H9 (cell line): ENCODE measurements at regions not wholly inside any gene's neighbourhood (a gene's known extent, or its start where the extent isn't known, plus 50 kb on each side); places are given as distances from the start of the nearest gene placed in this dataset.

ENCODE experiments used
- DNase-seq: peaks from one replicate; pipeline ENCODE4 v3.0.0-alpha.2; 2017
- H2AFZ ChIP-seq: one replicate; pipeline ENCODE4 v1.6.1; 2013; ENCODE audit warnings: mild to moderate bottlenecking, low read length, control low read depth, moderate library complexity
- H2AK5ac ChIP-seq: 2 replicates; pipeline ENCODE4 v1.6.1; 2013; ENCODE audit warnings: low read length, control low read depth, mixed read lengths; ENCODE audit not compliant: insufficient read length
- H2BK120ac ChIP-seq: one replicate; pipeline ENCODE4 v1.6.1; 2013; ENCODE audit warnings: low read depth, mild to moderate bottlenecking, low read length, control low read depth, inconsistent platforms; ENCODE audit not compliant: poor library complexity, severe bottlenecking
- H2BK12ac ChIP-seq: 2 replicates; pipeline ENCODE4 v1.6.1; 2013; ENCODE audit warnings: low read length, control low read depth, mixed read lengths, low read depth; ENCODE audit not compliant: insufficient read length
- H2BK15ac ChIP-seq: 2 replicates; pipeline ENCODE4 v1.6.1; 2013; ENCODE audit warnings: low read depth, low read length, control low read depth
- H2BK20ac ChIP-seq: one replicate; pipeline ENCODE4 v1.6.1; 2013; ENCODE audit warnings: low read depth, mild to moderate bottlenecking, low read length, control low read depth, inconsistent platforms; ENCODE audit not compliant: poor library complexity, severe bottlenecking
- H2BK5ac ChIP-seq: 2 replicates; pipeline ENCODE4 v1.6.1; 2013; ENCODE audit warnings: low read length, control low read depth, mixed read lengths; ENCODE audit not compliant: insufficient read length
- H3K14ac ChIP-seq: 2 replicates; pipeline ENCODE4 v1.6.1; 2013; ENCODE audit warnings: low read length, control low read depth; ENCODE audit not compliant: insufficient read depth
- H3K18ac ChIP-seq: 2 replicates; pipeline ENCODE4 v1.6.1; 2013; ENCODE audit warnings: low read depth, mild to moderate bottlenecking, mixed read lengths, low read length, control low read depth; ENCODE audit not compliant: insufficient read length
- H3K23ac ChIP-seq: 2 replicates; pipeline ENCODE4 v1.6.1; 2013; ENCODE audit warnings: low read length, control low read depth, mixed read lengths, low read depth; ENCODE audit not compliant: insufficient read length
- H3K23me2 ChIP-seq: 2 replicates; pipeline ENCODE4 v1.6.1; 2013; ENCODE audit warnings: low read depth, mild to moderate bottlenecking, mixed read lengths, low read length, control low read depth; ENCODE audit not compliant: insufficient read length, poor library complexity, severe bottlenecking
- H3K27ac ChIP-seq: 2 replicates; pipeline ENCODE4 v1.5.1; 2013; ENCODE audit warnings: low read length, control low read depth, mixed read lengths, low read depth; ENCODE audit not compliant: insufficient read length
- H3K27me3 ChIP-seq: 2 replicates; pipeline ENCODE4 v1.6.1; 2013; ENCODE audit warnings: low read length, control low read depth, inconsistent platforms; ENCODE audit not compliant: insufficient read depth
- H3K4ac ChIP-seq: 2 replicates; pipeline ENCODE4 v1.6.1; 2013; ENCODE audit warnings: low read depth, mild to moderate bottlenecking, control low read depth, inconsistent platforms, low read length, moderate library complexity
- H3K4me1 ChIP-seq: 2 replicates; pipeline ENCODE4 v1.6.1; 2013; ENCODE audit warnings: low read length, control low read depth, inconsistent platforms; ENCODE audit not compliant: insufficient read depth
- H3K4me2 ChIP-seq: 2 replicates; pipeline ENCODE4 v1.6.1; 2013; ENCODE audit warnings: low read length, control low read depth, mixed read lengths; ENCODE audit not compliant: insufficient read length, insufficient read depth
- H3K56ac ChIP-seq: 2 replicates; pipeline ENCODE4 v1.6.1; 2013; ENCODE audit warnings: low read depth, mild to moderate bottlenecking, mixed read lengths, low read length, control low read depth; ENCODE audit not compliant: insufficient read length
- H3K79me1 ChIP-seq: 2 replicates; pipeline ENCODE4 v1.6.1; 2013; ENCODE audit warnings: low read depth, mild to moderate bottlenecking, moderate library complexity, low read length, control low read depth, inconsistent platforms; ENCODE audit not compliant: insufficient read depth, poor library complexity, severe bottlenecking
- H3K79me2 ChIP-seq: 2 replicates; pipeline ENCODE4 v1.6.1; 2013; ENCODE audit warnings: low read length, control low read depth, inconsistent platforms; ENCODE audit not compliant: insufficient read depth
- H3K9ac ChIP-seq: 2 replicates; pipeline ENCODE4 v1.6.1; 2013; ENCODE audit warnings: low read length, control low read depth, mixed read lengths; ENCODE audit not compliant: insufficient read length; ENCODE audit errors: extremely low read depth
- H3K9me3 ChIP-seq: one replicate; pipeline ENCODE4 v1.6.1; 2013; ENCODE audit warnings: low read depth, low read length, inconsistent platforms; ENCODE audit not compliant: control insufficient read depth
- H3T11ph ChIP-seq: one replicate; pipeline ENCODE4 v1.6.1; 2013; ENCODE audit warnings: mild to moderate bottlenecking, low read length, control low read depth, inconsistent platforms
- H4K20me1 ChIP-seq: one replicate; pipeline ENCODE4 v1.6.1; 2013; ENCODE audit not compliant: control insufficient read depth, insufficient read length, insufficient read depth
- H4K5ac ChIP-seq: 2 replicates; pipeline ENCODE4 v1.6.1; 2013; ENCODE audit warnings: low read depth, mild to moderate bottlenecking, mixed read lengths, low read length, control low read depth; ENCODE audit not compliant: insufficient read length
- H4K8ac ChIP-seq: replicated peaks from 2 replicates; pipeline ENCODE4 v1.6.1; 2013; ENCODE audit warnings: low read length, control low read depth, mixed read lengths, low read depth; ENCODE audit not compliant: insufficient read length
- H4K91ac ChIP-seq: 2 replicates; pipeline ENCODE4 v1.6.1; 2013; ENCODE audit warnings: low read depth, mild to moderate bottlenecking, moderate library complexity, mixed read lengths, low read length, control low read depth; ENCODE audit not compliant: insufficient read length
- H3K27ac Mint-ChIP-seq, 3 experiments: 2 replicates in 2 of 3; 3 replicates in 1 of 3; pipeline ENCODE4 v1.8.0; 2020 to 2021; ENCODE audit warnings: mixed read lengths in 3 of 3, mild to moderate bottlenecking in 1 of 3, moderate library complexity in 1 of 3
- H3K27me3 Mint-ChIP-seq: 2 replicates; pipeline ENCODE4 v1.8.0; 2021; ENCODE audit warnings: low read depth, mild to moderate bottlenecking, moderate library complexity, mixed read lengths
- H3K36me3 Mint-ChIP-seq, 3 experiments: 2 replicates in 2 of 3; 3 replicates in 1 of 3; pipeline ENCODE4 v1.8.0; 2020 to 2021; ENCODE audit warnings: low read depth in 3 of 3, mixed read lengths in 3 of 3; ENCODE audit not compliant: insufficient read depth in 1 of 3
- H3K4me1 Mint-ChIP-seq, 2 experiments: 2 replicates each; pipeline ENCODE4 v1.8.0; 2020; ENCODE audit warnings: mixed read lengths in 2 of 2
- H3K4me3 Mint-ChIP-seq, 2 experiments: 2 replicates in 1 of 2; 3 replicates in 1 of 2; pipeline ENCODE4 v1.8.0; 2020 to 2021; ENCODE audit warnings: mild to moderate bottlenecking in 2 of 2, mixed read lengths in 2 of 2, moderate library complexity in 1 of 2
- H3K9me3 Mint-ChIP-seq, 2 experiments: 2 replicates in 1 of 2; 3 replicates in 1 of 2; pipeline ENCODE4 v1.8.0; 2020; ENCODE audit warnings: mild to moderate bottlenecking in 2 of 2, mixed read lengths in 2 of 2, moderate library complexity in 1 of 2
- WGBS: extraction: QIAGEN DNeasy Blood & Tissue Kit; methylation state at CpG from one replicate; pipeline ENCODE4 v1.1.7; 2013; ENCODE audit warnings: missing lambda C conversion rate, low lambda C conversion rate, mixed read lengths; ENCODE audit not compliant: insufficient read length; ENCODE audit errors: extremely low coverage; 5-methylcytosine and 5-hydroxymethylcytosine counted together
- TF ChIP-seq, protein P1 (sequence below): fragments of 200-600 bp; sonication (generic); conservative IDR thresholded peaks from 3 replicates; pipeline ENCODE4 v1.8.0; 2021; ENCODE audit warnings: antibody characterized with exemption, mild to moderate bottlenecking

DNA sequence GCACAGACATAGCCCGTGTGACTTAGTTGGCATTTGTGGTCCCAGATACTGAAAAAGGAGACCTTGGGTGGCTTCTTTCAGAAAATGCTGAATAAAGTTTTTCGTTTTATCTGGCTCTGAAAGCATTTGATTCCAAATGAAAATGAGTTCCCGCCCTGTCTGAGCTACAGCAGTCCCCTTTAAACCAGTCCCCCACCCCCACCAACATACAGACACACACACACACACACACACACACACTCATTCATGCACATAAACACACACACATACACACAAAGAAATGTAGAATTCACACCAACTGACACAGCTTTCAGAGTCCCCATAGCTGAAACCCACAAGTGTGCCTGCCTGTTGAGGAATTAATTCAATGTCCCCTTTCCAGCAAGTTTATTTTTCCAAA, 97.0 kb upstream of the SMARCA2 start:
- H3K9ac ChIP-seq = no peak overlapping the region
- no peaks in the 10 kb centered on the region for H3K23me2 ChIP-seq
- Mint-ChIP-seq H3K36me3 (no peaks in the 10 kb centered on the region), H3K4me1 (peaks cover 7 to 18% of the 10 kb centered on the region in 2 experiments), H3K4me3 (no peak overlapping the region), H3K27ac (peak overlapping the region in 1 of 3 experiments; percentile 2; a peak in 1 of 7 replicates), H3K9me3 (peaks cover 0 to 2% of the 10 kb centered on the region in 2 experiments; a peak in 2 of 5 replicates), H3K27me3 (peaks cover 7% of the 10 kb centered on the region)
- H3K23ac ChIP-seq = no peak overlapping the region
- no peak overlapping the region for H2BK15ac ChIP-seq
- H2AK5ac ChIP-seq = no peak overlapping the region
- no peak overlapping the region for H2BK20ac ChIP-seq
- TF ChIP-seq, protein P1, sequence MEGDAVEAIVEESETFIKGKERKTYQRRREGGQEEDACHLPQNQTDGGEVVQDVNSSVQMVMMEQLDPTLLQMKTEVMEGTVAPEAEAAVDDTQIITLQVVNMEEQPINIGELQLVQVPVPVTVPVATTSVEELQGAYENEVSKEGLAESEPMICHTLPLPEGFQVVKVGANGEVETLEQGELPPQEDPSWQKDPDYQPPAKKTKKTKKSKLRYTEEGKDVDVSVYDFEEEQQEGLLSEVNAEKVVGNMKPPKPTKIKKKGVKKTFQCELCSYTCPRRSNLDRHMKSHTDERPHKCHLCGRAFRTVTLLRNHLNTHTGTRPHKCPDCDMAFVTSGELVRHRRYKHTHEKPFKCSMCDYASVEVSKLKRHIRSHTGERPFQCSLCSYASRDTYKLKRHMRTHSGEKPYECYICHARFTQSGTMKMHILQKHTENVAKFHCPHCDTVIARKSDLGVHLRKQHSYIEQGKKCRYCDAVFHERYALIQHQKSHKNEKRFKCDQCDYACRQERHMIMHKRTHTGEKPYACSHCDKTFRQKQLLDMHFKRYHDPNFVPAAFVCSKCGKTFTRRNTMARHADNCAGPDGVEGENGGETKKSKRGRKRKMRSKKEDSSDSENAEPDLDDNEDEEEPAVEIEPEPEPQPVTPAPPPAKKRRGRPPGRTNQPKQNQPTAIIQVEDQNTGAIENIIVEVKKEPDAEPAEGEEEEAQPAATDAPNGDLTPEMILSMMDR = no peak
- H3K27me3 ChIP-seq = no peaks in the 10 kb centered on the region
- H3K9me3 ChIP-seq = no peaks in the 10 kb centered on the region
- H3K79me2 ChIP-seq = no peaks in the 10 kb centered on the region
- H3K14ac ChIP-seq = no peak overlapping the region
- no peak overlapping the region for H3K4ac ChIP-seq
- no peak overlapping the region for H3T11ph ChIP-seq
- no peaks in the 10 kb centered on the region for H3K4me1 ChIP-seq
- DNase-seq = no peak
- no peak overlapping the region for H2BK5ac ChIP-seq
- H3K4me2 ChIP-seq = no peak overlapping the region
- no peak overlapping the region for H4K91ac ChIP-seq
- no CpG with 5 or more reads among the region's 3 CpGs for WGBS
- H2AFZ ChIP-seq = no peak overlapping the region
- no peak overlapping the region for H3K18ac ChIP-seq
- H3K27ac ChIP-seq = no peak overlapping the region
- H2BK120ac ChIP-seq = no peak overlapping the region
- no peak overlapping the region for H3K56ac ChIP-seq
- no peaks in the 10 kb centered on the region for H3K79me1 ChIP-seq
- no peaks in the 10 kb centered on the region for H4K20me1 ChIP-seq
- no peak overlapping the region for H2BK12ac ChIP-seq
- no peak overlapping the region for H4K8ac ChIP-seq
- no peak overlapping the region for H4K5ac ChIP-seq
